GM21423 (cell line): ENCODE measurements at regions not wholly inside any gene's neighbourhood (a gene's known extent, or its start where the extent isn't known, plus 50 kb on each side); places are given as distances from the start of the nearest gene placed in this dataset.
"Not testable (repeated sequence)": the region's sequence is repeated elsewhere in the genome, so short reads cannot be mapped to it uniquely, and the experiment has no call there.

Source experiments
- ATAC-seq: cut with Tn5 transposase; IDR thresholded peaks from one replicate; pipeline ENCODE4 v1.9.1; 2021; ENCODE audit warnings: mild to moderate bottlenecking, moderate library complexity; ENCODE audit not compliant: unreplicated experiment

DNA sequence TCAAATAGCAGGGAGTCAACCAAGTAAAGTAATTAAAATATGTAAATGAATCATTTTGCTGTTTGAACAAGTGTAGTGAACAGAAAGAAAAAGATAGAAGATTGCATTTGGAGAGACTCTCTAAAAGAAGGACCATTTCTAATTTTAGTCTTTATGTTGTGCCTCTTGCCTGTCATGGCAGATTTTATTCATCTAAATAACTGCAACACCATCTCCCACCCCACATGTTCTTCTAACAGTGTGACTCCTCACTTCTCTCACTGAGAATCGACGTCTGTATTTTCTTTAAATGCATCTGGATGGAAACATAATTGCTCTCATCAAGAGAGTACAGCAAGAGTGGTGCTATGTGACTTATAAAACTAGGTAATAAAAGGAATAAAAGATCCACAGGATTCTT is 439.9 kb upstream of the GBE1 start:
- ATAC-seq: no peak

DNA sequence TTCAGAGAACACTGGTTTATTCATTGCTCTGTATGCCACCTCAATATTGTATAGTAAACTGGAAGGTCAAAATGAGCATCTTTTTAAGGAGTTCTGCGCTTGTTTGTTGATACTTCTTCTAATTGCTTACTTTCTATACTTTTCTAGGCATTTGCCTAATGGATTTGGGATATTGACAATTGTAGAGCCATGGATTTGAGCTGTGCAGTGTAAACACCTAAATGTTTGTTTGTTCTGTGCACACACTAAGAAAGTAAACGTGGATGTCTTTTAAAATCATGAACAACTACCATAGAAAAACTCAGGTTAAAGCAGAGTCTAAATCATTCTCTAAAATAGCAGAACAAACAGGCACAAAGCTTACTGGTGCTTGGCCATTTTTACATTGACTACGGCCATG is 436.6 kb upstream of the GBE1 start:
- ATAC-seq: no peak

DNA sequence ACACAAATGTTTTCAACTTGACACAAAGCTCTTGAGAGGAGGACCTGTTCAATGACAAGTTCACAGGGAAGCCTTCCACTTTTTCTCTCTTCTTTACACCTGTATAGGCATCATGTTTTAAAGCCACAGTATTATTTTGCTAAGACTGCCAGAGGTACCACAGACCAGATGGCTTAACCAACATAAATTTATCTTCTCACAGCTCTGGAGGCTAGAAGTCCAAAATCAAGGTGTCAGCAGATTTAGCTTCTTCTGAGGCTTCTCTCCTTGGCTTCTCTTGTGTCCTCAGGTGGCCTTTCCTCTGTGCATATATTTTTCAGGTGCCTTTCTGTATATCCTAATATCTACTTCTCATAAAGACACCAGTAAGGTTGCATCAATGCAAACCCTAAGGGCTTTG is 435.2 kb upstream of the GBE1 start:
- no peak for ATAC-seq

DNA sequence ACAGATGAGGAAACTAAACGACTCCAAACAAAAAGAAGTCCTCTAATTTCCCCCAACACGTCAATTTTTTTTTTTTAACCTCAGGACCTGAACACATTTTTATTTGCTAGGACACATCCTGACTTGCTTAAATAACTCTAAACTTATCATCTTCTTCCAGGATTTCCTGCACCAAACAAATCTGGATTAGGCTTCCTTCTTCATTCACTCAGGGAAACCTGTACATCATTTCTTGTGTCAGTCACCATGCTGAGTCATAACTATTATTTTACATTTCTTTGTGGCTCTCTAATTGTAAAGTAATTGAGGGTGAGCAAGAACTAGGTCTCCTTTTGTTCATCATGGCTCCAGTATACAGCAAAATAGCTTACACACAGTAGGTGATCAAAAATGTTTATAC is 433.4 kb upstream of the GBE1 start:
- no peak for ATAC-seq

DNA sequence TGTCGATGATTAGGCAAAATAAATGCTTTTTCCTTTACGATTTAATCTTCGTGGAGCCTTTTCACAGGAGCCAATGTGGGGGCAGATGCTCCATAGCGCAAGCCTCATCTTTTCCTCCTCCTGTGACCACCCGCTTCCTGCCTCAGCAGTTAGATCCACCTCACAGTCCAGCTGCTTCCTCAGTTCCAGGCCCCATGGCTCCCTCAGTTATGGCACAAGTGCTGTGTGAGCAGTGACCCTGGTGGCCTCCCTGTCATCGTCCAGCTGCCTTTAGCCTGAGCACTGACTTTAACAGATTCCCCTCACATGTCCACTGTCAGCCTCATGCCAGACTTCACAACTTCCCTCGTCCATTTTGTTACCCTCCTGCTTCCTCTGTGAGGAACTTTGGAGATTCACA is 424.6 kb upstream of the GBE1 start:
- no peak for ATAC-seq

DNA sequence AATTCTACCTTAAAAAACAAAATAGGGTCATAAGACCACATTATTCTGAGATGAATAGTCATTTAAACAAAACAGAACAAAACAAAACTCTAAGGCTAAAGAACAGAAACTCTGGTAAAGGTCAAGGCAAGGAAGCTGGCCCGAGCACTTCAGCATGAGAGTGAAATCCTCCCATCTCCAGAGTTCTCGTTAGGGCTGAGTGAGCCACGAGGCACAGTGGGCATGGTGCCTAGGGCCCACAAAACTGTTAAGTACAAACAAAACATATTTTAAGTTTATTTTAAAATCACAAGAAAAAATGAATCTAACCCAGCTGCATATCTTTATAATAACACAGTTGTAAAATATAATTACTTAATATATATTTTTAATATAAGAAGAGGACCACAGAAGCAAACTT is 417.8 kb upstream of the GBE1 start:
- no peak for ATAC-seq

DNA sequence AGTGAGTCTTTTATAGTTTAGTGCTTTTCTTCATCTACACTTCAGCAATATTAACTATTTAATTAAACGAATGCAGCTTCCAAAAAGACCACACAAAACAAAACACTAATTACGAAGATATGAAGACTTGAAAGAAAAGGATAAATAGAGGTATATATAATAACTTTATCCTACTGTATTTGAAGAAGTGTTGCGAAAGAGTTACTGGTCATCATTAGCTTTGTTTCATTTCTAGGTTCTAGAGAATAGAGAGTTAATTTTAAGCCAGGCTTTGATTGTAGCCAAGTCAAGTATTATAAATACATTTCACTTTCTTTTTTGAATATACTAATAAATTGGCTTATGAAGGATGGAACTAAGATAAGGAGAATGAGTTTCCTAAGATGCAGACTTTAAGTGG is 416.8 kb upstream of the GBE1 start:
- ATAC-seq: no peak

DNA sequence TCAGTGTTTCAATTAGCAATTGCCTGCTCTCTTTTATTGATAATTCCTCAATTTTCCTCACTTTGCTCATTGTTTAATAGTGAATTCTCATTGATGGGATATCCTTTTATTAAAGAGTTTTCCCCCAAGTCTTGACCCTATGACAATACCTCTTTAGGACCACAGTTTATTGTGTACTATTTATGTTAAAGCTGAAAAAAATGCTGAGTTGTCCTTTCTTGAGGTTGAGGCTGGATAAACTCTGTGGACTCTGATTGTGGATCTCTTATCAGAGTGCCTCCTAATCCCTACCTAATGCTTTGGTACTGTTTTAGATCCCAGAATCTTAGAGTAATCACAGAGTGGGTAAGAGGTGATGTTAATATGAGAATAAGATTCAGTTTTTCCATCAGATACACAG is 416.3 kb upstream of the GBE1 start:
- ATAC-seq: no peak

DNA sequence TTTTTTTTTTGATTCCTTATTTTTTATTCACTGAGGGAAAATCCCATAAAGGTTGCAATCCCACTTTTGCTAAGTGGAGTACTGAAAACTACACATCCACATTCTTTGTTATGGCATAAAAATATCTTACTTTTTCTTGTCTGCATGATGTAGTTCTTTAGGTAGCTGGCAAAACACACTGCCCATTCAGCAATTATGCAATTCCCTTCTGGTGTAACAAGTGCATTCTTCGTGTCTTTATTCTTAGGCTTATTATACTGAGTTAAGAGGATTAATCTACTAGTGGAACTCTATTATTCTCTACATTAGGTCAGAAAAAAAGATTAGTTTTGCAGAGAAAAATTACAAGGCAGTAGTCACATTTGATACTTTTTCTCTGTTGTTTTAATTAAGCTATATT is 403.8 kb upstream of the GBE1 start:
- no peak for ATAC-seq

DNA sequence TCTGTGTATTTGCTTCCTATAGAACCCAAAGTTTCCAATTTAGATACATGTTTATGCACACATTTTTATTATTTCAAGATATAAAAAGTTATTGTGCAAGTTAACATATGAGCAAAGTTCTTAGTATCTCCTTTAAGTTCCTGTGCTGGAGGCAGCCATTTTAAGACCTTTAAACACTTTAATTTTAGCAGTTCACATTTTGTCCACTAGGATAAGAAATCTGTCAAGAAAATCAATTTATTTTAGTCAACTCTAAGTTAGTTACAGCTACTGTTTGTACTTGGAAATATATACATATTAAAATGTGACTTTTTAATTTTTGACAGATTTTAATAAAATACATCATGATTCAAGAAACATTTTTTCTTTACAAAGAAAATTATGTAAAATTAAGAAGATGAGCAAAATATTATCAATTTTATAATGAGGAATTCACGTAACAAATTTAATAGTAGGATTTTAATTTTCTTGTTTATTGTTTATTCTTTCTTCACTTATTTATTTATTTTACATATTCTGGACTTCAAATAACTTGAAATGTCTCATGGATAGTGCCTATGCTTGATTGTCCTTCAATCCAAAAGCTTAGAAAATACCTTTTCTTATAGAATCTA is 402.6 kb upstream of the GBE1 start:
- ATAC-seq: no peak

DNA sequence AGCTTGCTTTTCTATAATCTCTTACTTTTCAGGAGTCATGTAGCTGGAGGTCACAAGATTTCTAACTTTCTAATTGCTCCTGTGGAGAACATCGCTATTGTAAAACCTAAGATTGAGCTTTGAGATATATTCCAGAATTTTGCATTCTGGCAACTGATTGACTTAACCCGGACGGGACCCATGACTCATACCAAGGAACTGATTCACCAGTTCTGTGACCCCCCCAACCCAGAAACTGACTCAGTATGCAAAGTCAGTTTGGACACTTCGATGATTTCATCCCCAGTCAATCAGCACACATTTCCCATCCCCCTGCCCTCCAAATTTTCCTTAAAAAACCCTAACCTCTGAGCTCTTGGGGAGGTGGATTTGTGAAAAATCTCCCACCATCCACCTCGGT is 396.5 kb upstream of the GBE1 start:
- ATAC-seq: no peak

DNA sequence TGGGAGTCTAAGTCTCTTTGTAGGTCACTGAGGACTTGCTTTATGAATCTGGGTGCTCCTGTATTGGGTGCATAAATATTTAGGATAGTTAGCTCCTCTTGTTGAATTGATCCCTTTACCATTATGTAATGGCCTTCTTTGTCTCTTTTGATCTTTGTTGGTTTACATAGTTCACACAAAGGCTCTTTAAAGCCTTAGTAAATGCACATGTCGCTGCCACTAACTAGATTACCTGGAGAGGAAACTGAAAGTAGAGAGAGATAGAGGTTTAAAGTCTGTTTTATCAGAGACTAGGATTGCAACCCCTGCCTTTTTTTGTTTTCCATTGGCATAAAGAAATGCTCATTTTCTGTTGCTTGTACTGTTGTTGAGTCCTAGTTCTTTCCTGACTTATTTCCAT is 392.4 kb upstream of the GBE1 start:
- not testable (repeated sequence) for ATAC-seq

DNA sequence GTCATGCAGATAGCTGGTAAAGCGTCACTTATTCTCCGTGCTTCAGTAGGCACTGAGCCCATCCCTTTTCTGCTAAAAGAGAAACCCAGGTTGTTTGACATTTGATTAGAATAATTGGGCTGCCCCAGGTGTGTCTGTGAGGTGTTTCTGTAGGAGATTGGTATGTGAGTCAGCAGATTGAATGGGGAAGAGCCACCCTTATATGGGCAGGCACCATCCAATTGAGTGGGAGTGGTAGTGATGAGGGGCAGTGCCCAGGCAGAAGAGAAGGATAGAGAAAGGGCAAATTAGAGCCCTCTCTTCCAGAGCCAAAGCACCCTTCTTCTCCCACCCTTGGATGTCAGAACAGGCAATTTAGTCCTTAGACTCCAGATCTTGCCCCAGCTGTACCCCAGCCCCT is 384.3 kb upstream of the GBE1 start:
- no peak for ATAC-seq

DNA sequence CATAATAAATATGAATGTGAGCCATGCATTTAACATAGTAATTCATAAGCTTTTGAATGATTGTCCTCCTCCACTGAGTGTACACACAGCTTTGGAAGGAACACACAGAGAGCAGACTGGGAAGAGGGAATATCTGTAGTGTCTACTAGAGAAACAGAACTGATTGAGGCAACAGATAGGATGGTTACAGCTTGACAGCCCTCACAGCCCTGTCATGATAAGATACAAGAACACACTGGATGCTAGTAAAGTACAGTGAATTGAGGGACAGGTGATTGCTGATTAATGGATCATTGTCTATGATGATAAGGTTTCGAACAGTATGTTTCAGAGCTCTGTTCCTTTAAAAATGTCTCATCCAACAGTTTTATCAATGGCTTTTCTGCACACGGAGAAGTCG is 383.4 kb upstream of the GBE1 start:
- ATAC-seq: no peak

DNA sequence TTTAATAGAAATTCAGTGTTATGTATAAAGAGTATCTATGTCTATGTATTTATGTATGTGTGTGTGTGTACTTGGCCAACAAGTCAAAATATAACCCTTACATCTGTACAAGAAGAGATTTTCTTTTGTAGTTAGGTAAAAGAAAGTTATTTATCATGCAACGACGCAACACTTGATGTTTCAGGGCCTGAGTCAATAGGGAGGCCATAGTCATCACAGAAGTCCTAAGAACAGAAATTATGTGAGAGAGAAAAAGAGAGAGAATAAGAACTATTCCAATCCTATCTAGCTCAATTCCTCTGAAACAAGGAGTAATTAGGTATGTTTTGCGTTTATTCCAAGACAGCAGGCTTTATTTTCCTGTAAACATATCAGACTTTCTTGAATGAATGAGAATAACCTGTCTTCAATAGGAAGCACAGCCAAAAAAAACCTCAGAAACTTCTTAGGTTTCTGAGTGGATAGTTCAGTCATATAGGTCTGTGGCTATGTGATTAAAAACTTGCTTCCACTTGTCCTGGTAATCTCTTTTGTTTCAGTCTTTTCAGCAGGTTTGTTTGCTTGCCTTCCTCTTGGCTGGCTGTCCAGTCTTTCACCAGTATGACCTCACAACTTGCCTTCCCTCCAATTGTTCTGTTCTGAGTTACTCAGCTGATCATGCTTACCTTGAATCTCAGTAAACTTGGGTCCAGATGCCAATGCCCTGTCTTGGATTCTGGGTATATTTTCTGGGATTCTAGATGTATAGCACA is 382.4 kb upstream of the GBE1 start:
- no peak for ATAC-seq

DNA sequence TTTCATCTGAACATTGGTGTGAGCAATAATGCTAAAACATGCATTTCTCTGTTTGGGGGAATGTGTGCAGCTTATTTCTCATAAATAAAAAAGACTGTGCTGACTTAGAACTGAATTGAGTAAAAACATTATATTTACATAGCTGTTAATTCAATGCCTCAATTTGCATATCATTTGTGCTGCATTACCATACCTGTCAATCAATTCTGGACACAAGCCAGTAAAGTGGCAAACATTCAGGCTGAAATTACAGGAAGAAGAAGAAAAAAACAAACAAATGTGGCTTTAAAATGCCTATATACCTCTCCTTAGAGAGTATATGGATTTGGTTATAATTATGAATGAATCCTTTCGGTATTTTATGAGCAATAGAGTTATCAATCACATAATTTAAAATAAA is 380.1 kb upstream of the GBE1 start:
- ATAC-seq: no peak

DNA sequence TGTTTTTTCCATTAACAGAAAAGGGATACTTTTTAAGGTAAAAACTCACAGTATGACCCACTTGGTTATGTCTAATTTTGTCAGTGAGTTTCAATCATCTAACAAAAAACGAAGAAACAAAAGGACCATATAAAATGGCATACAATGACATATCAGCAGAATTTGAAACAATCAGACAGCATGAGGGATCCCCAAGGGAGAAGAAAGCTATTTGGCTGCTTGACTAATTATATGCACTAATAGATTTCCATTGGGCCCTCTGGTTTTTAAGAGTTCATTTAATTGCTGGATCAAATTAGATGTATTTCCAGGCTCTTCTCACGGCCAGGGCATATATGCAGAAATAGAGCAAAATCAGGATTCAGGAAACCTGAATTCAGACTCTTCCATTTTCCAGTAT is 376.4 kb upstream of the GBE1 start:
- ATAC-seq: no peak

DNA sequence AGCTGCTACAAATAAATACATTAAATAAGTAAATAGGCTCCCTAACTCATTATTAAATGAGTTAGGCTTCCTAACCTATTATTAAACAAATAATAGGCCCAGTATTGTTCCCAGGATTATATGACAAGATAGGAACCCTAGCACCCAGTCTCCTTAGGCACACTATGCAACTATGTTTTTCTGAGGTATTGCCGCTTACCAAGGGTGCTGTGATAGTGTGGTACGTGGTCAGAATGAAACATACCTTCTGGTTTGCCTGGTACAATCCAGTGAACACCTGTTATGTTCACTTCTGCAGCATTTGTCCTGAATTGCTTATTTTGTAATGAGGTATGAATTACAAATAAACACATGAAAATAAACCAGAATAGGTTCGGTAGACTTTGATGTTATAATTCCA is 375.6 kb upstream of the GBE1 start:
- ATAC-seq: no peak

DNA sequence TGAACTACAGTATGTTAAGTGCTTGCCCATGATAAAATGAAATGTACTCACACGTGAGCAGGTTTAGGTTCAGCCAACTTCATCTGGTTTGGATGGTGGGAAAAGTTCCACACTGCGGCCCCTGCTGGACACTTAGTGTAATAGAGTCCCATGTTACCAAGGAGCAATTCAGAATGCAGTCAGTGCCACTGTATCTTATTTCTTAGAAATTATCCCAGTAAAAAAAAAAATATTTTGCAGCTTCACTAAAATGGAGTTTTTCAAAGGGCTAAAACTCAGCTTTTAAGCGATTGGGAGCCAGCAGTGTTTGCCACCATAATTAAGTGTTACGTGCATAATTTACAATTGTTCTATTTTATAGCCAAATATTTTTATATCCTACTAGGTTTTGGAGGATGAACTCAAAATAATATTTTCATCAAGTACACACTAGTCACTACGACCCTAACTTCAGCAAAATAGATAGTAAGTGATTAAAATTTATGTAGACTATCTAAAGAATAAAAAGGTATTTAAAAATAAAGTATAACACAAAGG is 371.7 kb upstream of the GBE1 start:
- peak; percentile 88 for ATAC-seq

DNA sequence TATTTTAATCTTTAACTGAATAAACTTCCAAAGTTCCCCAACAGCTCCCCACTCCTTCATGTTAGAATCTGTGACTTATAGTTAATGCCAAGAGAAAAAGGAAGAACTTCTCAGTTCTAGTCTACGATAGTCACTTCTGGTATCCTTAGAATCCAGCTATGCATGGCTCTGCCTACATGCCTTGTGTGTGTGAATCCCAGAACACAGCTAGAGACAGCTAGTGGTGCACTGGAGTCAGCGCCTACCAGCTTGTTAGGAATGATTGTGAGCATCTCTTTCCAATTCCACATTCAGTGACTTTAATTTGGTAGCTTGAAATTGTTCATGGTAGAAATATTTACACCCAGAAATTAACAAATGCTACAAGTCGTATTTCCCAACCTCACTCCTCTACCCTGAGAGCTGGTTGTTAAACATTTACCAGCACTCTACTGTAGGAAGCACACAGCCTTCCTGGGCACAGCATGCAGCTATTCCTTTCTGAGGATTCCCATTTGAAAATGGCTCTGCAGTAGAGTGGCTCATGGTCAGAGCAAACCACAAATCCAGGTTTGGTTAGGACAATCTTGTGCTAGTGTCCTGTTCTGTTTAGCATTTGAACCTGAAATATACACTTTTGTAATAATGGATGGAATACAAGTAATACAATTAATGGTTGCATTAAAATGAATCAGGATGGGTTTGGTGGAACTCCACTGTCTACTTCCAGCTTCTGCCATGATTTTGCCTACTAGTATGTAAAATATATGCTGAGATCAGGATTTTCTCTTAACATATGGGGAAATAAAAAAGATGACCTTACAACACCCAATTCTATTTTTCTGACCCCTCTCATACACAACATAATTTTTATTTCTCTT is 371.0 kb upstream of the GBE1 start:
- ATAC-seq: no peak

DNA sequence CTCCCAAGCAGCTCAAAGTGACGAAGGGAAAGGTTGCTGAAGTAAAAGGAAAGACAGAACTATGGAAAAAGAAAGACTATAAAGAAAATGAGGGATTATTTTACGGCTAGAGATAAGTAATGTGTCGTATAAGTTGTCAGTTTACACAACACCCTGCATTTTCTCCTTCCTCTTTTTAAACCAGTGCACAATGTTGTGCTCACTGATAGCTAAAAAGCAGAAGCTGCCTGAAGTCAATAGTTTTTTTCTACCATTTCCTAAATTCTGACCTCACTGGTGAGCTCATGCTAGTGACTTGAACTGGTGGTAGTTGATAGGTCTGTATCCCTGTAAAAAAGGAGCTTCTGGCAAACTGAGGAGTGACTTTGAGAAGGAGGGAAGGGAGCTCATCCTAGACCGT is 368.6 kb upstream of the GBE1 start:
- ATAC-seq: no peak
